GM18868 (cell line): ENCODE measurements at regions not wholly inside any gene's neighbourhood (a gene's known extent, or its start where the extent isn't known, plus 50 kb on each side); places are given as distances from the start of the nearest gene placed in this dataset.
"Not testable (repeated sequence)": the region's sequence is repeated elsewhere in the genome, so short reads cannot be mapped to it uniquely, and the experiment has no call there.

Experiments used
- ATAC-seq: cut with Tn5 transposase; IDR thresholded peaks from one replicate; pipeline ENCODE4 v1.9.1; 2021; ENCODE audit warnings: mild to moderate bottlenecking, moderate library complexity; ENCODE audit not compliant: unreplicated experiment

DNA sequence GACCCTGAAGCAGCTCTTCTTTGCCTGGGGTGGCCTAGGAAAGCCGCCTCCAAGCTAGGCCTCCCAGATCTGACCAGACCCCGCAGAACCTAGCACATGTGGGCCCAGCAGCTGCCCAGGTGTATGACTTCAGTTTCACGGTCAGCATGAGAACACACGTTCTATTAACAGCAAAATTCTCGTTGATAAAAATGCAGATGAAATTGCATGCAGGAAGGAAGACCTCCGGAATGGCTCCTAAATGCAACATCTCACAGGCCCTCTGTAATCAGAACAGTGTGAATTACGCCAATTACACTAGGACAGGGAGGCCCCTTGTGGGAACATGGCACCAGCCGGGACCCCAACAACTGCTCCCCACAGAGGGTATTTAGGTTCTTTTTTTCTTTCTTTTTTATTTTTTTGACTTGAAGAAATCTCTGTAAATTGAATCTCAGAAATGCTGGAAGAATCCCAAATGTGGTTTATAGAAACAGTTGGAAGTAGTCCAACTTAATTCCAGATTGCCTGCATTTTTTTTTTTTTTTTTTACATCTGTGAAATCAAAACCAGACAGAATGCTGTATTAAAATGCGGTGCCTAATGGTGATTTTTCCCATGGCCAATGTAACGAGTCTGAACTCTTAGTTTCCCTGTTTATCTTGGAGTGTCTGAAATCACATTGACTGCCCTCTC is 185.1 kb downstream of the NPIPB11 start:
- ATAC-seq: not testable (repeated sequence)

DNA sequence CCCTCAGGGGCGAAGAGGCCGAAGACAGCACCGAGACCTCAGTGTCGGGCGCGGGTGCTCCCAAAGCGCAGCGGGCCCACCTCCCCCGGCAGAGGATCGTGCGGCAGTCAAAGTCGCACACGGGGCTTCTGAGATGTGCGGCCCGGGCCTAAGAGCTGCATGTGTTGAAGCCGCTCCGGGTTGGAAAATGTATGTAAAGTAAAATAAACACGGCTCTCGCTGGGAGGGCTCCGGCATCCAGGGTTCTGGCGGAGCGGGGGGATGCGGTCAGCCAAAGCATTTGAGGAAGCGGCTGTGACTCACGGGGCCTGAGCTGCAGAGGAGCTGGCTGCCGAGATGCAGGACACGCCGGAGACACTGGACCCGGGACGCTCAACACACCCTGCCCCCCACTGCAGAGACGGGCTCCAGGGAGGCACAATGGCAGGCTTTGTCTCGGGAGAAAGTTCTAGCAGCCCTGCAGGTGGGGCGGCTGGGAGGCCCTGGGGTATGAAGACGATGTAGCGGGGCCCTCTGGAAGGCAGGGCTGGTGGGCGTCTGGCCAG is 185.8 kb downstream of the NPIPB11 start:
- ATAC-seq: not testable (repeated sequence)

DNA sequence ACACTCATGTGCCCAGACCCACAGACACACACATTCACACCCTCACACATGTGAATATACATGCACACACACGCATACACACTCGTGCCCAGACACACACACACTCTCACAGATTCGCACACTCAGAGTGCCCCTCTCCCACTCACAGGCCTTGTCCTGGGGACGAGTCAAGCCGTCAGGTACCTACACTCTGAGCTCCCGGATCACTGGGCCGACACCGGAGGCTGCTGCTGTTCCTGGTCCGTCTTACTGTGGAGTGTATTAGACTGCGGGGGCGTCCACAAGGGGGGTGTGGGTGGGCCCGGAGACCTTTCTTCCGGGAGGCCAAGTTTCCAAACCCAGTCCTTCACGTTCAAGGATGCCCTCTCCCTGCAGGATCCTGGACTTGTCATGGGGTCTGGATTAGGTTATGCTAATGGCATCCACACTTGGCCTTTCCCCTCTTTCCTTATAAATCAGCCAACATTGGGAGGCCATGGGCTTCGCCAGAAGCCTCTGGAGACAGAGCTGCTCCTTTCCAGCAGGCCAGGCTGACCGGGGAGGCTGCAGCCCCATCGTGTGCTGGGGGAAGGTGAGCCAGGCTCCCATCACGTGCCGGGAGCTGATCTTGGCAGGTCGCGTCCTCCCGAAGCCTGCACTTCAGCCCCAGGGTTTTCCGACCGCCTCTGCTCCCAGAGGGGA is 186.4 kb downstream of the NPIPB11 start:
- ATAC-seq: not testable (repeated sequence)

DNA sequence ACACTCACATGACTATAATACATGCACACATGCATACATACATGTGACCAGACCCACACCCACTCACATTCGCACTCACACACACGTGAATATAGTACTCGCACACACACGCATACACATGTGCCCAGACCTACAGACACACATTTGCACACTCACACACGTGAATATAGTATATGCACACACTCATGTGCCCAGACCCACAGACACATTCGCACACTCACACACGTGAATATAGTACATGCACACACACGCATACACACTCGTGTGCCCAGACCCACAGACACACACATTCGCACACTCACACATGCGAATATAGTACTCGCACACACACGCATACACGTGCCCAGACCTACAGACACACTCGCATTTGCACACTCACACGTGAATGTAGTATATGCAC is 186.9 kb downstream of the NPIPB11 start:
- not testable (repeated sequence) for ATAC-seq

DNA sequence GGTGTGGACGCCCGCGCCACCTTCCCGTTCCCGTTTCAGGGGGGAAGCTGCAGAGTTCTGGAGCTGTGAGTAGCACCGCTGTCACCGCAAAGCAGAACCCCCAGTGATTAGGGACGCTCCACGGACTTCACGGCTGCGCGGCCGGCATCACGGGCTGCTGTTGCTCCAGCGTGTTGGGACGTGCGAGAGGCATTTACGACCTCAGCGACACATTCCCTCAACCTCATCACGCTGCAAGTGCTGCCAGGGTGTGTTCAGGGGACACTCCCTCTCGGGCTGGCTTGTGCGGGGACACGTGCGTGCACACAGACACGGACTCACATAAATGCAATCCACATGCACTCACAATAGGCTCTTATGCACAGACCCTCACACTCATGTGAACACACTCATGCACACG is 187.9 kb downstream of the NPIPB11 start:
- ATAC-seq: not testable (repeated sequence)

DNA sequence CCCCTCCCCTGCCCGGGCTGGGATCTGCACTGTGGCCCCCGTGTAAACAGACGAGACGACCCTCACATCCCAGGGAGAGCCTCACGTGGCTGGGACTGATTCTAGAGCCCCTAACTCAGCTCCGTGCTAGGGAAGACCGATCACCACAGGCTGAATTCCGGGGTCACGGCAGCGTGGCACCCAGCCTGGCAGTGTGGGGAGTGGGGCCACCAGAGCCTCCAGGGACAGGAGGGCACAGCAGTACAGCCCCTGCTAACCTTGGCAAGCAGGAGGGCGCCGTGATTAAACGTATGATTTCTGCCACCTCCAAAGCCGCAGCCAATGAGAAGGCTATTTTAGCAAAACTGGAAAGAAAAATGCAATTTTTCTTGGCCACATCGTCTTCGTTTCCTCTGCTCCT is 188.3 kb downstream of the NPIPB11 start:
- not testable (repeated sequence) for ATAC-seq

DNA sequence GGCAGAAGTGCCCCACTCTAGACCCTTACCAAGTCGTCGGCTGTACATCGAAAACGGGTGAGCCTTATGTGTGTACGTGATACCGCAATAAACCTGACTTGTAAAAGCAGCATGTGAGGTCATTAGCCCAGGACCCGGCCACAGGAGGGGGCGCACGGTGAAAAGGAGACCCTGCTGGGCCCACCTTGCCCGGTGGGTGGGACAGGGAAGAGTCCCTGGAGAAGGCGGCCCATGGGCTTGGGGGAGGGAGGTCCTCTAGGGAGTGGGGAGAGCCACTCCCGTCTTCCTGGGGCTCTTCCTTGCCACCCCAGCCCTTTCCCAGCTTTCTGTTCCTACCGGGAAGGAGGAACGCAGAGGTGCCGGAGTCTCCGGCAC is 188.8 kb downstream of the NPIPB11 start:
- ATAC-seq: not testable (repeated sequence)

DNA sequence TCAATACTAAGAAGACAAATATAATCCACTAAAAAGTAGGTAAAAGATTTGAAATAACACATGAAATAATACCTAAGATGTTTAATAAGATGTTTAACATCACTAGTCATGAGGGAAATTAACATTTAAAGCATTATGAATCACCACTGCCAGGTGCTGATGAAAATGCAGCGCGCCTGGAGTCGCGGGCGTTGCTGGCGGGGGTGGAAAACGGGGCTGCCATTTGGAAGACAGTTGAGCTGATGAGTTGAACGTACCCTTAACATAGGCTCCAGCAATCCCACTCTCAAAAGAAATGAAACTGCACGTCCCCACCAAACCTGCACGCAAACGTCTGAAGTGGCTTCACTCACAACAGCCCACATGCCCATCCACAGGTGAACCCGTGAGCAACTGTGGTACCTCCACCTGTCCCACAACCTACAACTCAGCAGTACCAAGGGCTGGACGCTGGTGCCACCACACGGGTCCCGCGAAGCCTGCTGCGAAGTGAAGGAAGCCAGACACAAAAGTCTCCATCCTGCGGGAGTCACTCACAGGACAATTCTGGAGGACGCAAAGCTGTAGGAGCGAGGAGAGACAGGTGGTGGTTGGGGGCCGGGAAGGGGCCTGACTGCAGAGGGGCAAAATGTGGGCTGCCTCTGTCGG is 189.3 kb downstream of the NPIPB11 start:
- ATAC-seq: not testable (repeated sequence)

DNA sequence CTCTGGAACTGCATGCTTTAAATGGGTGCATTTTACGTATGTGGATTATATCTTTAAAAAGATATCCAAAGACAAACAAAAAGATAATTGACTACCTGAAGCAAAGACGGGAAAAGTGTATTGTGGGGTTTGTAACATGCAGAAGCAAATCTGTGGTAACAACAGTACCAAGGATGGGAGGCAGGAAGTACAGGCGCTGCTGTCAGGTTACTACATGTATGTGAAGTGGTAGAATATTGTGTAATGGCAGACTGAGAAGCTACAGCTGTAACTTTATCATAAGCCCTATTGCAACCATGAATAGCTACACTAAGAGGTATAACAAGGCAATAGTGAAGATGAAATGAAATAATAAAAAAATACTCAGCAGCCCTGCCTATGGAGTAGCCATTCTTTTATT is 192.7 kb downstream of the NPIPB11 start:
- ATAC-seq: not testable (repeated sequence)

DNA sequence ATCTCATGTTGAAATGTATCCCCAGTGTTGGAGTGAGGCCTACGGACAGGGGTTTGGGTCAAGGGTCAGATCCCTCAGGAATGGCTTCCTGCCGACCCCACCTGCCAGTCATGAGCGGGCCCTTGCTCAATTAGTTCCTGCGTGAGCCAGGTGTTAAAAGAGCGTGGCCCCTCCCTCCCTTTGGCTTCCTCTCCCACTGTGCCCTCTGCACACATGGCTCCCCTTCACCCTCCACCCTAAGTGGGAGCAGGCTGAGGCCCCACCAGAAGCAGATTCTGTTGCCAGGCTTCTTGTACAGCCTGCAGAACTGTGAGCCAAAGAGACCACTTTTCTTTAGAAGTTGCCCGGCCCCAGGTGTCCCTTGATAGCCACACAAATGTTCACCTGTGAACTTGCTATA is 193.3 kb downstream of the NPIPB11 start:
- ATAC-seq: not testable (repeated sequence)

DNA sequence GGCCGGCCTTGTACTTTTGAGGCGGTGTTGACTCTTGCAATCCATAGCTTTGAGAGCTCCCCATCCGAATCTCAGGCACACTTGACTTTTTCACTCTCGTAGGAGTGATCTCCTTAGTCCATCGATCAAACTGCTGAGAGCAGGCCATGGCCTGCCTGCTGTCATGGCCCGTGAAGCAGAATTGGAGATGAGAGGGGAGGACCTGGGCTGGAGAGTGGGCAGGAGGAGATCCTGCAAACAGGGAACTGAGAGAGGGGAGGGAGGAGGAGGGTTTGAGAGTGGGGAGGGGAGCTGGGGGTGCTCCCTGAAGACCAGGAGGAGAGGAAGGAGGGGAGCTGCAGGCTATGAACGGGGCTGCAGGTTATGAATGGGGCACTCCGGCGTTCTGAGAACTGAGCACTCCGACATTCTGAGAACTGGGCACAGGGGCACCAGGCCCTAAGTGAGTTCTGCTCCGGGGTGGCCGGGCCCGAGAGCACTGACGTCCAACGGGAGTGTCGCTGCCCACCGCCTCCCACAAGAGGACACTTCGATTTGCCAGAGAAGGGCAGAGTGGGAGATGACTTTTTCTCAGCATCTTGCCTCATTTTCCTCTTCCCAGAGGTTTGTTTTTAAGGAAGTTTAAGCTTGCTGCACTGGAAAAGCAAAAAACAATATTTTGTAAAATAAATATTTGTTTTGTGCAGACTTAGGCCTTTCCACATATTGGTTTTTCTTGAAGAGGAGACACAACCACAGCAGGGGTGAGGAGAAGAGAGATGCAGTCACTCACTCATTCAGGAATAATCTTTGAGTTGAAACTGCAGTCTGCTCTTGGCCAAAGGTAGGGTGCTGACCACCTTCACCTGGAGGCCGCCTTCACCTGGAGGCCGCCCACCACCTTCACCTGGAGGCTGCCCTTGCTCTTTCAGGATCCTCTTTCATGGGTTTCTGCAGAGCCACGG is 194.2 kb downstream of the NPIPB11 start:
- not testable (repeated sequence) for ATAC-seq

DNA sequence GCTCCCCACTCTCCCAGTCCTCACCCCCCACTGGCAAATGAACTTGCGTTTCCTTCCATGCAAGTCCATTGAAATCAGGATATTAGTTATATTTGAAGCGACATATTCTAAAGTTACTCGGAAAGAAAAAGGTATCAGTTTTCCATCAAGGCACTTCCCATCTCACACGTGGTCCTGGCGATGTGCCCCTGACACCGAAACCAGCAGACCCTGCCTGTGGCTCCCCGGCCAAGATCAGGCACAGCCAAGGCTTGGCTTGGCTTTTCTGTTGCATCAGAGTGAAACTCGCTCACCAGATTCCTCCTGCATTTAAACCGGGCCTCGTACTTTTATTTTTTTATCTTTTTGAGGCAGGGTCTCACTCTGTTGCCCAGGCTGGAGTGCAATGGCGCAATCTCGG is 195.1 kb downstream of the NPIPB11 start:
- not testable (repeated sequence) for ATAC-seq

DNA sequence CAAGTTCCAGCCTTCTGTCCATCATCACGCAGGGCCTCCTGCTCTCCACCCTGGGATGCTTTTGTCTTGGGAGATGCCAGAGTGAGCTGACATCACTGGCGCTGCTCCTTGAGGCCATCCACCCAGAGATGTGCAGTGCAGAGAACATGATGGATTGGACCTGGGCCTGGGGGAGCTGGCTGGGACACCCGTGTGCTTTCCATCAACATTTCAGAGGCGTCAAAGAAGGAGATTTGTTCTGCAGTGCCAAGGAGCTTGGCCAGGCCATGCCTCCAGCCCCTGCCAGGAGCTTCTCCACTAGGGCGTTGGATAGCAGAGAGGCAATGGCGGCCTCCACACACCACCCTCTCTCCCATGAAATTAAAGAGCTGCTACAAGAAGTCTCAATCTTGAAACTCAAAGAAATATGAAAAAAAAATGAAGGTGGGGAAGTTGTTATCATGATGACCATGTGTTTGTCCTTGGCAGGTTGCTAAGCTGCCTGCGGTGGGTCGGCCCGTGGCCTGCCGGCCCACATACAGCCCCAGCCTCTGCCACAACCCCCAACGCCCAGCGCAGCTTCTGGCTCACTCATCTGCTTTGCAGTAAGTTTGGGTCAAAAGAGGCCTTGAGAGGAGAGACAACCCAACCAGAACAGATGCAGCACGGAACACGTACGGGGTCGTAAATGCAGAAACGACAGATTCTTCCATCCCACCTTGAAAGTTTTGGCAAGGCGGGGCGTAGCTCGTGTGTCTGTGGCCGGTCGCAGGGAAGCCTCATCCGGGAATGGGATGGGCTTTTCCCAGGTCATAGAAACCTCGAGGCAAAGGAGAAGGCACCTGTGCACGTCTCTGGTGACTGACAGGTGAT is 196.0 kb downstream of the NPIPB11 start:
- not testable (repeated sequence) for ATAC-seq

DNA sequence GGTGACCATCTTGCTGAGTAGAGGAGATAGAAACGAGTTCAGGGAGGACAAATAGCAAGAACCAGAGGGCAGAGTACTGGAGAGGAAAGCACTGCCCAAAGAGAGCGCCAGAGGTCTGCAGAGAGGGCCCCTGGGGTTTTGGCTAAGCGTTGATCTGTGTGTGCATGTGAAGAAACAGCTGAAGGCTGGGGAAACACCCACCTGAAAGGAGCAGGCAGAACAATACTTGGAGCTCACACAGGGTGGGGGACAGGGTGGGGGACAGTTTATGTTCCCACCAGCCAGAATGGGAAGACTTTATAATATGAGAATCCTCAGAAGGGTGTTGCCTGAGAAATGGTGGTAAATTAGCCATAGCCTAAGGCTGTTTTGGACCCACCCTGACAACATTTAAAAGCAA is 200.4 kb downstream of the NPIPB11 start:
- ATAC-seq: not testable (repeated sequence)

DNA sequence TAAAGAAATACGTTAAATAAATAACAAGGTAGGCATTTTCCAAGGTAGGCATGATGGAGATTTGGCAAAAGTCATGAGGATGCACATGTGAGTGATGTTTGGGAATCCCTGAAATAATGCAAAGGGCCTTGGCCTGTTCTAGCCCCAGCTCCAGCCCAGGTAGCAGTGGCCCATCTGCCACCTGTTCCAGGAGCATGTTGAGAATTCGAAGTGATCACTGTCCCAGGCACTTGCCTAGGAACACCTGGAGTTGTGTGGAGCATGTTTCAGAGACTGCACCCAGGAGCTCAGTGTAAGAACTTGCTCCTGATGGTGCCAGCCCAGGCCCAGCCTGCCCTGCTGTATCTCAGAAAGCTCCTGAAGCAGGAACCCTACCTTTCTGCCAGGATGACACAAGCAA is 201.4 kb downstream of the NPIPB11 start:
- ATAC-seq: not testable (repeated sequence)

DNA sequence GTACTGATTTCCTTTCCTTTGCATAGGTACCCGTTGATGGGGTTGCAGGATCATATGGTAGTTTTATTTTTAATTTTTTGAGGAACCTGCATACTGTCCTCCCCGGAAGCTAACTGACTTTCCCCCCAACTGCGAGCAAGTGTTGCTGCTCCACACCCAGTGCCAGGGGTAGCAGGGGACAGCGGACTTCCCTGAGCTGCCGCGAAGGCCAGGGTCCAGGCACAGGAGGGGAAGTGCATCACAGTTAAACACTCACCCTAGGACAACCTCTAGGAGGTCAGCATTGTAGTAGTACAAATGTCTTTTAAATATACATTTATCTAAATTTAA is 201.7 kb downstream of the NPIPB11 start:
- no peak for ATAC-seq

DNA sequence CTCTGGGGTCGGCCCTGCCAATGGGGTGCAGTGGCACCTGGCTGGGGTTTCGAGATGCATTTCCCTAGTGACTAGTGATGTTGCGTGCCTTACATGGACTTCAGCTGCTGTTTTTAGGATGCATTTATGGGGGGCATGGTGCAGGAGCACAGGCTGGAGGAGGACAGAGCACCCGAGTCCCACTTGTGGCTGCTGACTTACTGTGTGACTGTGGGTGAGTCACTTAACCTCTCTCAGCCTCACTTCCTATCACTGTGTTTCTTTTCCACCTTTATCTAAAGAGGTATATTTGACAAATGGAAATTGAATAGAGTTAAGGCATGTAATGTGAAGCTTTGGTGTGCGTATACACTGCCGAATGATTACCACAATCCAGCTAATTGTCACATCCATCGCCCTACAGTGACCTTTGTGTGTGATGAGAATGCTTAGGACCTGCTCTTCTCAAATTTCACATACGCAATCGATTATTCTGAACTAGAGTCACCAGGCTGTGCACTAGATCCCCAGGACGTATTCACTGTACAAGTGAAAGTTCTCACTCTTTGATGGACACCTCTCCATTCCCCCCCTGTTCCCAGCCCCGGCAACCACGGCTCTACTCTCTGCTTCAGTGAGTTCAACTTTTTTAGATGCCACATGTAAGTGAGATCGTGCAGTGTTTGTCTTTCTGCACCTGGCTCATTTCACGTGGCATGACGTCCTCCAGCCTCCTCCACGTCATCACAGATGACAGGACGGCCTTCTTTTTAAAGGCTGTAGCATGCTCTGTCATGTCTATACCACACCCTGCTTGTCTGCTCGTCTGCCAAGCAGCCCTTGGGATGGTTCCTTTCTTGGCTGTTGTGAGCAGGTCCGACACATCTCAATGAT is 202.3 kb downstream of the NPIPB11 start:
- not testable (repeated sequence) for ATAC-seq

DNA sequence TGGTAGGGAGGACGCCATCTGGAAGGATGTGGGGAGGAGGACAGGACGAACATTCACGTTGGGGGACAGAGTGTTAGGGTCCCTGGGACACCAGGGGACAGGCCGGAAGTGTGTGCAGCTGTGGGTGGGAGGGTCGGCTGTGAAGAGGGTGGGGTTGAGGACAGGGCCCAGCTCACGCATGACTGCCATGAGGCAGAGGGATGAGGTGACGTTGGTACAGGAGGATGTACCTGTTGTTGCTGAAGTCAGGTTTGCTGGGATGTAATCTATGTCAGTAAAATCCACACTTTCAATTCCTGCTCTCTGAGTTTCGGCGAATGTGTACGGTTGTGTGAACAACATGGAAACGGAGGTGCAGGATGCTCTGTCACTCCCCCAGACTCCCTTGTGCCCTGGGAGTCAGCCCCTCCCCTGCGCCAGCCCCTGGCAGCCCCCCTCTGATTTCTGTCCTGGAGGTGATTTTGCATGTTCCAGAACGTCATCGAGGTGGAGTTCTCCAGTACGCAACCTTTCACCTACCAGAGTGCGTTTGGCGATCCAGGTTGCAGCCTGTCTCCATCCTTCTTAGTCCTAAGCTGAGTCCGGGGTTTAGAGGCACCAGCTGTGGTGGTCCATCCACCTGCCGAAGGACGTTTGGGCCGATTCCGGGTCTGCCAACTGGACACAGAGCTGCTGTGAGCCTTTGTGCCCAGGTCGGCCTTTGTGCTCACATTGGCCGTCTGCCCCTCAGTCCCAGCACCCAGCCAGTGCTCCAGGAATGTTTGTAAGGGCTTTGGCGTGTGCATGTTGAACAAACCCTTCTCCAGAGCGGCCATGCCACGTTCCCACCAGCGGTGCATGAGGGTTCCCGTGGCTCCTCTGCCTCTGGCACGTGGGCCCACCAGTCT is 203.2 kb downstream of the NPIPB11 start:
- not testable (repeated sequence) for ATAC-seq
